LNCAP (cell line): ENCODE measurements at regions not wholly inside any gene's neighbourhood (a gene's known extent, or its start where the extent isn't known, plus 50 kb on each side); places are given as distances from the start of the nearest gene placed in this dataset.

Experiments
- TF ChIP-seq, protein P1 (sequence below): fragments of 450-650 bp; IDR thresholded peaks from 2 replicates; pipeline ENCODE4 v1.5.1; 2017; ENCODE audit warnings: mild to moderate bottlenecking

DNA sequence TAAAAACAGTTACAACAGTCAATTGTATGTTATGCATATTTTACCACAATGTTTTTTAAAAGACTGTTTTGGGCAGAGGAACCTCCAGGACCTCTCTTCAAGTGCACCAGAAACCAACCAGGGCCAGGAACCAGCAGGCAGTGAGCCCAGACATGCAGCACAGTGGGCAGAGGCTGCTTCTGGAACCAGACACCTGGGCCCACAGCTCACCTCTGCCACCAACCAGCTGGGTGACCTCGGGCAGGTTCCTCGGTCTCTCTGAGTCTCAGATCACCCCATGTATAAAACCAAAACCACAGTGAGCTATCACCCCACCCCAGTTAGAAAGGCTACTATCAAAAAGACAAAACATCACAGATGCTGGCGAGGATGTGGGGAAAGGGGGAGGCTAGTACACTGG, 161.0 kb downstream of the C16orf95 start:
- TF ChIP-seq, protein P1, sequence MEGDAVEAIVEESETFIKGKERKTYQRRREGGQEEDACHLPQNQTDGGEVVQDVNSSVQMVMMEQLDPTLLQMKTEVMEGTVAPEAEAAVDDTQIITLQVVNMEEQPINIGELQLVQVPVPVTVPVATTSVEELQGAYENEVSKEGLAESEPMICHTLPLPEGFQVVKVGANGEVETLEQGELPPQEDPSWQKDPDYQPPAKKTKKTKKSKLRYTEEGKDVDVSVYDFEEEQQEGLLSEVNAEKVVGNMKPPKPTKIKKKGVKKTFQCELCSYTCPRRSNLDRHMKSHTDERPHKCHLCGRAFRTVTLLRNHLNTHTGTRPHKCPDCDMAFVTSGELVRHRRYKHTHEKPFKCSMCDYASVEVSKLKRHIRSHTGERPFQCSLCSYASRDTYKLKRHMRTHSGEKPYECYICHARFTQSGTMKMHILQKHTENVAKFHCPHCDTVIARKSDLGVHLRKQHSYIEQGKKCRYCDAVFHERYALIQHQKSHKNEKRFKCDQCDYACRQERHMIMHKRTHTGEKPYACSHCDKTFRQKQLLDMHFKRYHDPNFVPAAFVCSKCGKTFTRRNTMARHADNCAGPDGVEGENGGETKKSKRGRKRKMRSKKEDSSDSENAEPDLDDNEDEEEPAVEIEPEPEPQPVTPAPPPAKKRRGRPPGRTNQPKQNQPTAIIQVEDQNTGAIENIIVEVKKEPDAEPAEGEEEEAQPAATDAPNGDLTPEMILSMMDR, result no peak

- TF ChIP-seq, protein P1, result no peak
These were observed 157.0 kb downstream of the C16orf95 start for GRCh38 chr16:87160234-87160636.

DNA sequence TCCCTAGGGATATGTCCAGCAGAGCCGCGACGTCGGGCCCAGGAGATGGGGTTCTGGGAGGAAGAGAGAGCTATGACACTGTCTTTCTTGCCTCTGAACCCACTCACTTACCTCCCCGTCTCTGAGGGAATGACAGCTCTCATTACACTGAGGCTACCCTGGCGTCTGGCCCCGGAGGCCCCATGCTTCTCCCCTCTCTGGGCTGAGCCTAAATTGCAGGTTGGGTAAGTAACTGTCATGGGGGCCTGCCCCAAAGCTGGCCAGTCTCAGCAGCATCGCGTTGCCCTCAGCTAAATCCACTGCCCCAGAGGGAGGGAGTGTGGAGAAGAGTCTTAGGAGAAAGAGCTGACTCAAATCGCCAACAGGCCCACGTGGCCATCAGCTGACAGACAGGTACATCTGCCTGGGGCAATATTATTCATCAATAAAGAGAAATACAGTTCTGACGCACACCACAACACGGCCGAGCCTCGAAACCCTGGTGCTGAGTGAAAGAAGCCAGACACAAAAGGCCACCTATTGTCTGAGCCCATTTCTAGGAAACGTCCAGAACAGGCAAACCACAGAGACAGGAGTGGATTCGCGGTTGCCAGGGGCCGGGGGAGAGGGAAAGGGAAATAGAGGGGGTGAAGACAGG, 156.4 kb downstream of the C16orf95 start:
- TF ChIP-seq, protein P1, result no peak

- TF ChIP-seq, protein P1, result no peak
These were observed 155.1 kb downstream of the C16orf95 start for GRCh38 chr16:87161822-87162676.

DNA sequence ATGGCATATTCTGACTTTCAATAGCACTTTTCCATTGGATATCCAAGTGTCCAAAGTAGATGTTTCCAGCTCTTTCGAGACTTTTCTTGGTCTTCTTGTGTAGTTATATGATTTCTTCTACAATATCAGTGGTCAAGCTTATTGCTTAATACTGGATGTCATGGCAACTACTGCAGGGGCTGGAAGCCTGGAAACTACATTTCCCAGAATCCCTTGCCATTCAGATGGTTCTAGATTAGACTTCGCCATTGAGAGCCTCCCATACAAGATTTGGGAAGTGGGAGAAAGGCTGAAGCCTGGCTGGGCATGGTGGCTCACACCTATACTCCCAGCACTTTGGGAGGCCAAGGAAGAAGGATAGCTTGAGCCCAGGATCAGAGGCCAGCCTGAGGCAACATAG, 153.6 kb downstream of the C16orf95 start:
- TF ChIP-seq, protein P1, result no peak

DNA sequence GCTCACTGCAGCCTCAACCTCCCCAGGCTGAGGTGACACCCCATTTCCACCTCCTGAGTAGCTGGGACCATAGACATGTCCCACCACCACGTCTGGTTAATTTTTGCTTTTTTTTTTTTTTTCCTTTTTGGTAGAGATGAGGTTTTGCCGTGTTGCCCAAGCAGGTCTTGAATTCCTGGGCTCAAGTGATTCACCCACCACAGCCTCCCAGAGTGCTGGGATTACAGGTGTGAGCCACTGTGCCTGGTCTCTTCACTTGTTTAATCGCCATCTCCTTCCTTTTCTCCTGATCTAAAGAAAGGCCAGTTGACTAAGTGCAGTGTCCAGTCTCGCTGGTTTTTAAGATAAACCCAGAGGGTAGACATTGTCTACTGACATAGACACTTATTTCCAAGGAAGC, 152.0 kb downstream of the C16orf95 start:
- TF ChIP-seq, protein P1, result no peak

- TF ChIP-seq, protein P1, result no peak
These were observed 151.3 kb downstream of the C16orf95 start for GRCh38 chr16:87165885-87166284.
